ENCODE measurements at regions not wholly inside any gene's neighbourhood (a gene's known extent, or its start where the extent isn't known, plus 50 kb on each side); places are given as distances from the start of the nearest gene placed in this dataset.
"Not testable (repeated sequence)": the region's sequence is repeated elsewhere in the genome, so short reads cannot be mapped to it uniquely, and the experiment has no call there.

GRCh38 chr5:1653698-1654651 is 130.2 kb upstream of the LPCAT1 start:
- DNase-seq (ENCODE audit: low read depth in 2 of 2) = not testable (repeated sequence)

GRCh38 chr5:1652873-1653697 is 129.3 kb upstream of the LPCAT1 start:
- DNase-seq (ENCODE audit: low read depth in 2 of 2) = no peak

- no peak for DNase-seq (ENCODE audit: low read depth in 2 of 2)
These were observed 128.5 kb upstream of the LPCAT1 start for GRCh38 chr5:1651971-1652872.

GRCh38 chr5:1651250-1651649 is 127.5 kb upstream of the LPCAT1 start:
- no peak for DNase-seq (ENCODE audit: low read depth in 2 of 2)

GRCh38 chr5:1649554-1649953 is 125.8 kb upstream of the LPCAT1 start:
- no peak for DNase-seq (ENCODE audit: low read depth in 2 of 2)

GRCh38 chr5:1648806-1649205 is 125.0 kb upstream of the LPCAT1 start:
- DNase-seq (ENCODE audit: low read depth in 2 of 2) = no peak

GRCh38 chr5:1647580-1647979 is 123.8 kb upstream of the LPCAT1 start:
- DNase-seq (ENCODE audit: low read depth in 2 of 2) = no peak

GRCh38 chr5:1644810-1645571 is 121.2 kb upstream of the LPCAT1 start:
- peak; percentile 65 to 76 for DNase-seq (ENCODE audit: low read depth in 2 of 2)

- not testable (repeated sequence) for DNase-seq (ENCODE audit: low read depth in 2 of 2)
These were observed 120.6 kb upstream of the LPCAT1 start for GRCh38 chr5:1644393-1644809.

GRCh38 chr5:1643651-1644392 is 120.1 kb upstream of the LPCAT1 start:
- DNase-seq (ENCODE audit: low read depth in 2 of 2) = no peak

- DNase-seq (ENCODE audit: low read depth in 2 of 2) = no peak
These were observed 118.9 kb upstream of the LPCAT1 start for GRCh38 chr5:1642621-1643061.

- no peak for DNase-seq (ENCODE audit: low read depth in 2 of 2)
These were observed 118.5 kb upstream of the LPCAT1 start for GRCh38 chr5:1642221-1642620.

- DNase-seq (ENCODE audit: low read depth in 2 of 2) = peak; percentile 51 to 65
These were observed 117.9 kb upstream of the LPCAT1 start for GRCh38 chr5:1641560-1642166.

- no peak for DNase-seq (ENCODE audit: low read depth in 2 of 2)
These were observed 117.3 kb upstream of the LPCAT1 start for GRCh38 chr5:1641041-1641440.

- DNase-seq (ENCODE audit: low read depth in 2 of 2) = no peak
These were observed 116.7 kb upstream of the LPCAT1 start for GRCh38 chr5:1640421-1640881.

GRCh38 chr5:1639757-1640156 is 116.0 kb upstream of the LPCAT1 start:
- DNase-seq (ENCODE audit: low read depth in 2 of 2) = no peak

- DNase-seq (ENCODE audit: low read depth in 2 of 2) = no peak
These were observed 115.1 kb upstream of the LPCAT1 start for GRCh38 chr5:1638658-1639400.

- no peak for DNase-seq (ENCODE audit: low read depth in 2 of 2)
These were observed 114.1 kb upstream of the LPCAT1 start for GRCh38 chr5:1637639-1638481.
